DND-41 (cell line): ENCODE measurements at regions not wholly inside any gene's neighbourhood (a gene's known extent, or its start where the extent isn't known, plus 50 kb on each side); places are given as distances from the start of the nearest gene placed in this dataset.
A peak's percentile ranks its signal among the peaks of the same experiment; 100 is the strongest.
"Not testable (repeated sequence)": the region's sequence is repeated elsewhere in the genome, so short reads cannot be mapped to it uniquely, and the experiment has no call there.

Source experiments
- ATAC-seq: fragments of 200-7000 bp; cut with Tn5 transposase; 3 replicates; pipeline ENCODE4 v1.9.1; 2021; ENCODE audit warnings: low read depth; ENCODE audit not compliant: insufficient read depth
- DNase-seq: peaks from one replicate; pipeline ENCODE4 v3.0.0-alpha.2; 2020
- H2AFZ ChIP-seq: 2 replicates; pipeline ENCODE4 v1.6.0; 2012; ENCODE audit warnings: low read depth, low read length
- H3K27ac ChIP-seq: 2 replicates; pipeline ENCODE4 v1.5.1; 2012; ENCODE audit warnings: low read length, inconsistent platforms
- H3K27me3 ChIP-seq: fragments of 200-600 bp; sonication (generic); 2 replicates; pipeline ENCODE4 v1.6.0; 2012; ENCODE audit warnings: low read length, mild to moderate bottlenecking, inconsistent platforms; ENCODE audit not compliant: insufficient read depth, poor library complexity
- H3K36me3 ChIP-seq: 2 replicates; pipeline ENCODE4 v1.5.1; 2012; ENCODE audit warnings: low read length, inconsistent platforms; ENCODE audit not compliant: insufficient read depth
- H3K4me1 ChIP-seq: 2 replicates; pipeline ENCODE4 v1.5.1; 2012; ENCODE audit warnings: mild to moderate bottlenecking, low read length; ENCODE audit not compliant: insufficient read depth
- H3K4me2 ChIP-seq: 2 replicates; pipeline ENCODE4 v1.6.0; 2012; ENCODE audit warnings: mild to moderate bottlenecking, moderate library complexity, low read length, inconsistent platforms; ENCODE audit not compliant: insufficient read depth
- H3K4me3 ChIP-seq, 2 experiments: fragments of 200-600 bp in 1 of 2; shearing (Covaris generic) in 1 of 2; 2 replicates each; pipeline ENCODE4 v1.5.1; 2012 to 2016; ENCODE audit warnings: inconsistent platforms in 2 of 2, low read length in 2 of 2, mild to moderate bottlenecking in 2 of 2, low read depth in 1 of 2, moderate library complexity in 1 of 2
- H3K79me2 ChIP-seq: 2 replicates; pipeline ENCODE4 v1.6.0; 2012; ENCODE audit warnings: low read length, inconsistent platforms; ENCODE audit not compliant: insufficient read depth
- H3K9ac ChIP-seq: 2 replicates; pipeline ENCODE4 v1.6.0; 2012; ENCODE audit warnings: low read depth, mild to moderate bottlenecking, inconsistent platforms, low read length, moderate library complexity
- H3K9me3 ChIP-seq: 2 replicates; pipeline ENCODE4 v1.5.1; 2012; ENCODE audit warnings: low read length, moderate library complexity, mild to moderate bottlenecking, inconsistent platforms; ENCODE audit not compliant: insufficient read depth, severe bottlenecking
- H4K20me1 ChIP-seq: 2 replicates; pipeline ENCODE4 v1.6.0; 2012; ENCODE audit warnings: low read length; ENCODE audit not compliant: insufficient read depth
- CTCF ChIP-seq: IDR thresholded peaks from 2 replicates; pipeline ENCODE4 v1.5.1; 2012; ENCODE audit warnings: borderline replicate concordance, low read length, moderate library complexity, mild to moderate bottlenecking; ENCODE audit not compliant: poor library complexity, severe bottlenecking; ENCODE audit errors: extremely low read depth
- EZH2 ChIP-seq: IDR thresholded peaks from 3 replicates; pipeline ENCODE4 v1.6.1; 2012; ENCODE audit warnings: borderline replicate concordance, low read depth, mild to moderate bottlenecking, moderate library complexity, low read length, inconsistent platforms; ENCODE audit not compliant: severe bottlenecking

- peak overlapping the region in 1 of 2 experiments; percentile 16; a peak in 1 of 4 replicates for H3K4me3 ChIP-seq
Measured at GRCh38 chr1:101409102-101409501, 172.3 kb downstream of the S1PR1 start.

GRCh38 chr1:101410048-101410878 is 173.4 kb downstream of the S1PR1 start:
- peak overlapping the region; percentile 49 for H3K4me2 ChIP-seq
- TF ChIP-seq CTCF = no peak
- TF ChIP-seq EZH2 = no peak
- H3K9me3 ChIP-seq = no peaks in the 10 kb centered on the region
- peak overlapping the region in 1 of 2 experiments; percentile 38; a peak in 2 of 4 replicates for H3K4me3 ChIP-seq
- no peaks in the 10 kb centered on the region for H3K79me2 ChIP-seq
- no peaks in the 10 kb centered on the region for H3K36me3 ChIP-seq
- ATAC-seq = peak; percentile 73
- peaks cover 50% of the 10 kb centered on the region for H3K4me1 ChIP-seq
- H4K20me1 ChIP-seq = no peaks in the 10 kb centered on the region
- DNase-seq = peak; percentile 61
- peak overlapping the region; percentile 77 for H2AFZ ChIP-seq
- peak overlapping the region; percentile 53 for H3K9ac ChIP-seq
- H3K27ac ChIP-seq = peak overlapping the region; percentile 97
- no peaks in the 10 kb centered on the region for H3K27me3 ChIP-seq

More at GRCh38 chr1:101409102-101409501, 172.3 kb downstream of the S1PR1 start:
- DNase-seq (no peak), ATAC-seq (no peak)
- no peaks in the 10 kb centered on the region for H4K20me1 ChIP-seq
- peaks cover 50% of the 10 kb centered on the region for H3K4me1 ChIP-seq
- no peaks in the 10 kb centered on the region for H3K27me3 ChIP-seq
- H3K9me3 ChIP-seq = no peaks in the 10 kb centered on the region
- peak overlapping the region; percentile 53 for H3K9ac ChIP-seq
- H3K27ac ChIP-seq = peak overlapping the region; percentile 97
- H3K36me3 ChIP-seq = no peaks in the 10 kb centered on the region
- H3K4me2 ChIP-seq = peak overlapping the region; percentile 49
- TF ChIP-seq CTCF (no peak), EZH2 (no peak)
- H2AFZ ChIP-seq = no peak overlapping the region
- no peaks in the 10 kb centered on the region for H3K79me2 ChIP-seq

GRCh38 chr1:101420406-101420805 is 183.6 kb downstream of the S1PR1 start:
- H4K20me1 ChIP-seq = no peaks in the 10 kb centered on the region
- no peak overlapping the region for H3K27ac ChIP-seq
- peaks cover 6% of the 10 kb centered on the region for H3K9me3 ChIP-seq
- H3K79me2 ChIP-seq = no peaks in the 10 kb centered on the region
- DNase-seq (no peak), ATAC-seq (peak; percentile 62; the same call in 2 of the 3 replicates)
- no peak overlapping the region for H3K4me2 ChIP-seq
- peaks cover 12% of the 10 kb centered on the region for H3K4me1 ChIP-seq
- H3K9ac ChIP-seq = no peak overlapping the region; the same call in 1 of the 2 replicates
- TF ChIP-seq CTCF (no peak), EZH2 (no peak)
- H3K36me3 ChIP-seq = no peaks in the 10 kb centered on the region
- peak overlapping the region; percentile 18 for H2AFZ ChIP-seq
- no peaks in the 10 kb centered on the region for H3K27me3 ChIP-seq
- no peak overlapping the region for H3K4me3 ChIP-seq

GRCh38 chr1:101428083-101428482 is 191.3 kb downstream of the S1PR1 start:
- DNase-seq, H3K79me2 ChIP-seq, H3K4me3 ChIP-seq, H3K4me1 ChIP-seq, H3K4me2 ChIP-seq, H3K36me3 ChIP-seq, H2AFZ ChIP-seq, ATAC-seq, H4K20me1 ChIP-seq, H3K9ac ChIP-seq, H3K27ac ChIP-seq, H3K27me3 ChIP-seq: not testable (repeated sequence)
- H3K9me3 ChIP-seq = peaks cover 12% of the 10 kb centered on the region
